Amniotic stem cell (primary cell): ENCODE measurements at regions not wholly inside any gene's neighbourhood (a gene's known extent, or its start where the extent isn't known, plus 50 kb on each side); places are given as distances from the start of the nearest gene placed in this dataset.
"Not testable (repeated sequence)": the region's sequence is repeated elsewhere in the genome, so short reads cannot be mapped to it uniquely, and the experiment has no call there.

Experiments
- DNase-seq: peaks from one replicate; lab custom pipeline; 2025; lab: John Stamatoyannopoulos, UW

DNA sequence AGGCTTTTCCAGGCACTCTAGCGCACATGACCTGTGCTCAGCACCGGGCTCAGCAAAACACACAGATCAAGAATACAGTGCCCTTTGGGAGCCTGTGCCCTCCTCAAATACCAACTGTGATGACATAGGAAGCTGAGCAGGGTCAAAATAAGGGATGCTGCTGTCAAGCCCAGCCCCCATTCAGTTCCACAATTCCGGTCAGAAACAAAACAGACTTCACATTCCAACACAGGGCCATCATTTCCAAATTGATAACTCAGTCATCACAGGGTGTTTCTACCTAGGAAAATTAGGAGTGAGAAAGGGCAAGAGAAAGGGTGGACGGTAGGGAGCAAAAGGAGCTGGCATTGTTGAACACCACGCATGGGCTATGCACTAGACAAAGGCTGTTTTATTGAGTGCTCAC, 158.4 kb upstream of the CCDC54 start:
- no peak for DNase-seq

GRCh38 chr3:107220538-107220937, 156.7 kb upstream of the CCDC54 start:
- no peak for DNase-seq

GRCh38 chr3:107221856-107222255, 155.4 kb upstream of the CCDC54 start:
- no peak for DNase-seq

DNA sequence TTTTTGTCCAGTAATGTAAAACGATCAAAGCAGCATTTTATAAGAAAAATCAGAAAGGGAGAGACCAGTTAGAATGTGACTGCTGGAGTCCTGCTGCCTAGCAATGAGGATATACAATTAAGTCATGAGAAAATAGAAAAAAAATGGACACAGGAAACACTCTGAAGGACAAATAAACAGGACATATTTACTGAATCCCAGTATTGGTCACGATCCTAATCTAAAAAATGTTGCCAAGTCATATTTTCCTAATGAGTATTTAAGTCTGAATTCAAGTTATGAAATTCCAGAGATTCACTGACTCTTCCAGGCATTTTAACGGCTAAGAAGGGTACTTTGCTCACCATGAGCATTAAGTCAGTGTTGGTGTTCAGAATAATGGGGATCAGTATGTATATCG, 154.3 kb upstream of the CCDC54 start:
- peak; percentile 81 for DNase-seq

- no peak for DNase-seq
Measured at GRCh38 chr3:107224026-107224596, 153.1 kb upstream of the CCDC54 start.

DNA sequence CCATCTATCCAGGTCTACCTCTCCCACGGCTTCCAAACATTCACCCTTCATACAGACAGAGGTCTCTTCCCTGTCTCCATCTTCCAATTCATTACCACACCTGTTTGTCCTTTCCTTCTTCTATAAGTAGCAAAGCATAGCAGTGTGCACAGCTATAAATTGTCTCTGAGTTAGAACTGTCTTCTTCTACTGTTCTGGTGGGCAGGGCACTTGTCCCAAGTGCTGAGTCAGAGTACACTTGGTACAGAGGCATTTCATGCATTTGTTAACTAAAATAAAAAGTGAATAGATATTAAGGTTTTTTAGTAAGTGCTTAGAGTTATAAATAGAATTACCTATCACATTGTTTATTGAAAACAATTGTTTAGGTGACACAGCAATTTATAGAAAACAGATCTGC, 150.1 kb upstream of the CCDC54 start:
- no peak for DNase-seq

- DNase-seq = not testable (repeated sequence)
Measured at GRCh38 chr3:107233877-107234276, 143.4 kb upstream of the CCDC54 start.

DNA sequence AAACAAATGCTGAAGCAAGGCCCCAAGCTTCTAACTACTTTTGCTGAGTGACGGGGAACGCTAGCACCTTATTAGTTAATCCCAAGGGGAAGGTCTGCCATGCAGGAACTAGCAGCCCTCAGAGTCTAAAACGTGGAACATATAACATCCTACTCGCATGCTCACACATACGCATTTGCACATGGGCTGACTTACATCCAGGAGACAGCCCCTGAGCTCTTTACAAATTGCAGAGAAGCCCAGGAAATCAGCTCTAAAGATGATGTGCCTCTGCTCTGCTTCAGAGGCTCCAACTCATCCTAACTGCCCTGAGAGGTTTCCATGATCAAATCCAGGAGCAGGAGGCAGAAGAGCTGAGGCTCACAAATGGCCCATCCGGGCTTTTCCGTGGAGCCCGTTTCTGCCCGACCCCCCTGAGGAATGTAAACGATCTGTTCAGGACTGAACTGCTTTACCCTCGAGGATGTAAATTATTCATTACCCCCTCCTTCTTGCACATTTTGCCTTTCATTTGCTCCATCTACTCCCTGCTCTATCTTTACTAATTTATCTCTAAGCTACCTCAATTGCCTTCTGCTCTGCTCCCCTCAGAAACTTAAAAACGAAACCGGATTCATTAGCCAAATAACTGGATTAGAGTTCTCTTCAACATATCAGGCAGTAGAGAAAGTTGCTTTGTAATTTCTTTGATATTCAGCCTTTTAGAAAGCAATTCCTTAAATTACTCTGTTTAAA, 141.9 kb upstream of the CCDC54 start:
- DNase-seq = no peak

GRCh38 chr3:107235928-107236315, 141.3 kb upstream of the CCDC54 start:
- peak; percentile 78 for DNase-seq

GRCh38 chr3:107236655-107237337, 140.4 kb upstream of the CCDC54 start:
- DNase-seq = no peak

DNA sequence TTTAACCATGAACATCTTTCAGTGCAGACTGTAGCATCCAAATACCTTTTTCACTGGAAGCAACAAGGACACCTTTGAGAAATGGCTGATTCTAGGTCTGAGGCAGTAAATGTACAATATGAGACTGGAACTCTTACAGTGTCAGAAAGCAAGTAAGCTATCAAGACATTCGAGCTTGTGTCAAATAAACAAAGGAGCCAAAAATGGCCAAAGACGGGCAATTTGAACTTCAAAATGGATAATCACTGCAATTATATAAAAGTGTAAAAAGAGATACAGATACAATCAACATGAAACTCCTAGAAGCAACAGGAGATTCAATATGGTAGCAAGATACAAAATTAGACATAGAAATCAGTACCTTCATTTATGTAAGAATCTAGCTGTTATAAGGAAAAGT, 138.5 kb upstream of the CCDC54 start:
- no peak for DNase-seq

- DNase-seq = no peak
Measured at GRCh38 chr3:107239703-107240102, 137.5 kb upstream of the CCDC54 start.

- peak; percentile 51 for DNase-seq
Measured at GRCh38 chr3:107240183-107241091, 136.8 kb upstream of the CCDC54 start.

GRCh38 chr3:107241217-107241616, 136.0 kb upstream of the CCDC54 start:
- DNase-seq = no peak

- DNase-seq = no peak
Measured at GRCh38 chr3:107242579-107242978, 134.7 kb upstream of the CCDC54 start.

DNA sequence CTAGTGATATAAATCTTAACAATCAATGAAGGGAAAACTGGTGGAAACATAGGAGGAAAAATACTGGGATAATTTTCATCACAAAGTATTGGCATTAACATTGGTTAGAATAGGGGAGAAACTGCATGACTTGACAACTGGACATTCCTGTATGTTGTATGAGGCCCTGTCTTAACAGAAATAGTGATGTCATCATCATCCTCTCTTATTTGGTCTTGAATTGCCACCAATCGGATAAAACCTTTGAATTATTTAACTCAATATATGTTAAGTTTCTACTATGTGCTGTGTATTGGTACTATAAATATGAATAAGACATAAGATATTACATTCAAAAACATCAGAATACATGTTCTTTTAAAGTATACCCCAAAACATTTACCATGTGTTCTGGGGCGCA, 130.1 kb upstream of the CCDC54 start:
- no peak for DNase-seq

- DNase-seq = no peak
Measured at GRCh38 chr3:107249132-107249531, 128.1 kb upstream of the CCDC54 start.

DNA sequence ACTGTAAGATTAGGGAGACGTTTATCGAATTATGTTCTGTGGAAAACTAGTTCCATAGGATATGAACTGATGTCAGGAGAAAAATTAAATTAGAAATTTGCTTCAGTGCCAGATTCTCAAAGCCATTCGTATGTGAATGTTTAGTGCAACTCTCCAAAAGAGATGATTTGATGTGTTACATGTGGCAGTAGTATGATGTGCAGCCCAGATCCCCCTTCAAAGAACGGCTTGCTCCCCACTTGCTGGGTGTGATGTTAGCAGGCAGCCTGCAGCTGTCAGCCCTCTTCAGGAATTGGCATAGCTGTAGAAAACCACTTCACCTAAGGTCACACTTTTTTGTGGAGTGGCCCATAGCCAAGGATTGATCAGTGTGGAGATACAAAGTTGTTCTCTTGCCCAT, 127.0 kb upstream of the CCDC54 start:
- DNase-seq = no peak

- no peak for DNase-seq
Measured at GRCh38 chr3:107251819-107252218, 125.4 kb upstream of the CCDC54 start.

DNA sequence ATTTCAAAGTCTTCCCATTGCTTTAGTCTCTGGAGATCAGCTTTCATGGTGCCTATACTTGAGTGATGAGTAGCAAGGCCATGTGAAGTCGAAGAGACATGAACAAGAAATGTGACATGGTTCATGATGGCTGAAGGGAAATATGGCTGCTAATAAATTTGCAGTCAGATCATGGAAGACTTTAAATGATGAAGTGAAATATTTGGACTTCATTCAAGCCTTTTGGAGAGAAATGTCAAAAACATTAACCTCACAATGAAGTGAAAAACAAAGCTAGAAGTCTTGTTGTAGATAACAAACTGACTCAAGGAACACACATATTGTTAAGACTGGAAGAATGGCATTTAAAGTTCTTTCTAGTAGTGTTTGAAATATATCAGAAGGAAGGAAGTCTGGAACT, 120.3 kb upstream of the CCDC54 start:
- DNase-seq = no peak

DNA sequence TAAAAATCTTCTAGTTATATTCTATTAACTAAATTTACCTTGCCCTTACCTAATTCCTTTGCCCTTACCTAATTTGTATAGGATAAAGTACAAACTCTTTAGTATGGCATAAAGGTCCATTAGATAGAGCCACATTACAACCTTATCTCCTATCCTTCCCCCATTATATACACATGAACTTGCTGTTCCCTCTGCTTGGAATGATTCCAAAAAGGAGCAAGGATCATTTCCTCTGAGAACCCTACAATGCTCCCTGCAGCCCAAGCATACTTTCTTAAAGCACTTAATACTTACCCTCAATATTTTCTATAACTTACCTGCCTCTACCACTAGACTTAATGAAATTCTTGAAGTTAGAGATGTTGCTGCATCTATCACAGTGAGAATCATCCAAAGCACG, 118.9 kb upstream of the CCDC54 start:
- DNase-seq = no peak

DNA sequence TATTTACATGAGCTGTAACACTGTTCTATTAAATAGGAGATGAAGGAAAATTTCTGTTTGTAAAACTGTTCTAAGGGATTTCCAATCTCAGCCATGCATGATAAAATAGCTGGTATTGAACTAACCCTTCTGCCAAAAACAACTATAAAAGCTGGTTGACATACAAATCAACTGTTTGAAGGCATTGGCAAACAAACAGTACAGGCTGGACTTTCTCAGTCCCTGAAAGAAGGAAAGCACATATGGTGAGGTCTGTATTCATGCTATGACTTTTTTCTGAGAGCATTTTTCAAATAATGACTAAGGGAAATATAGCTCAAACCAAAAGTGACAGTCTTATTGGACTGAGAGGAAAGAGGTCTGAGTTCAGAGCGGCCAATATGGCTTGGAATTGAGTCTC, 117.0 kb upstream of the CCDC54 start:
- no peak for DNase-seq
